C1 segment of cervical spinal cord (tissue), 14 donors: ENCODE measurements at regions not wholly inside any gene's neighbourhood (a gene's known extent, or its start where the extent isn't known, plus 50 kb on each side); places are given as distances from the start of the nearest gene placed in this dataset.
"Not testable (repeated sequence)": the region's sequence is repeated elsewhere in the genome, so short reads cannot be mapped to it uniquely, and the experiment has no call there.

ENCODE experiments used
- DNase-seq, 14 donors: peaks; one replicate each; lab custom pipeline; 2025; lab: John Stamatoyannopoulos, UW

DNA sequence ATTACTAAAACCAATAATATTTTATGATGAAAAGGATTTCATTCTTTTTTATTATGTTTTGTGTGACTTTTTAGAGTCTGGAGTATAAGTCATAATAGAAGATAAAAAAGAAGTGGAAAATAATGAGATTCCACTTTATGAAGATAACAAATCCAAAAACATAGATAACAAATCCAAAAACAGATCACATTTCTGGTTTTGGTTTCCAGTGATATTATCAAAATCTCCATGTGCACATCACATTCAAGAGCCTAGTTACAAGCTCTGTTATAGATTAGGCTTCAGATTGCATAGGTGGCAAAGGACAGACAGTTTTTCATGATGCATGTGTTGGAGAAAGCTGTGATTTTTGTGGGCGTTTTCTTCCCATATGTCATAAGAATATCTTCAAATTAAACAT lies 648.2 kb downstream of the STK39 start:
- no peak for DNase-seq

DNA sequence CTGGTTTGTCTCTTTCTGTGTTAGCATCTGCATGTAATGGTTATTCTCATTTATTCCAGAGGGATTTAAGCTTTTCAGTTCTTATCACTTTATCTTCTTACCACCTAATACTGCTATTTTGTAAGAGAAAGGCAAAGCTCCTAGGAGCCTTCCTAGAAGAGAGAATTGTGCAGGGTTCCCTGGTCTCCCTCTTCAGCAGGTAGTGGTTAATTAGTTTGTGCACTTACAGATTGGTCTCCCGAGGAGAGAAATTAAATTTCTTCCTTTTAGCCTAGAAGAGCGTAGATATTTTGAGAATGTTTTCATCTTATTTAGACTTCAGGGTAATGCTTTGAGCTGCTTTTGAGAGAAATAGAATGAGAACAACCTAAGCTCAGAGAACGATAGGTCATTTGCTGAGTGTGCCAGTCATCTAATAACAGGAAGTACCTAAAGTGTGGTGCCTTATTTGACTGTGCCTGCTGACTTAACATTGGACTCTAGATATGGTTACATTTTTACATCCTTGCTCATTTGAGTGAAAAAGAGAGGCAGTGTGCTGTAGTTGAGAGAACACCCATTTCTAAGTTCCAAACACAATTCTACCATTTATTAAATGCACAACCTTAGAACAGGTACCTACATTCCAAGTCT lies 651.4 kb downstream of the STK39 start:
- no peak for DNase-seq

DNA sequence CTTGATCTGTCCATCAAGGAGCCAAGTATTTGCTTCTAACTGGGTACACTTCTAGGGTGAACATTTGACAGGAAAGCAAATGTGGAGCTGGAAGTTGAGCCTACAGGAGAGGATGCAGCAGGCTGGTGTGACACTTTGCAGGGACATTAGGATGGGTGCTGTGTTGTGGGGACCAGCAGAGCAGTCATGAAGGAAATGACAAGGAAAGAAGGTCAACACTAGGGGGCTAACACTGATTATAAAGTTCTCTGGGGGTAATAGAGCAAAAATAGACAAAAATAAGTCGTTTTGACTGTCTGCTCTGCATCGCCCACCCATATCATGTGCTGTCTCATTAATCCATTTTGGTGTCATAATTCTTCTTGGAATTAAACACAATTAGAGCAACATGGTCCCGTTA lies 652.4 kb downstream of the STK39 start:
- DNase-seq: no peak

DNA sequence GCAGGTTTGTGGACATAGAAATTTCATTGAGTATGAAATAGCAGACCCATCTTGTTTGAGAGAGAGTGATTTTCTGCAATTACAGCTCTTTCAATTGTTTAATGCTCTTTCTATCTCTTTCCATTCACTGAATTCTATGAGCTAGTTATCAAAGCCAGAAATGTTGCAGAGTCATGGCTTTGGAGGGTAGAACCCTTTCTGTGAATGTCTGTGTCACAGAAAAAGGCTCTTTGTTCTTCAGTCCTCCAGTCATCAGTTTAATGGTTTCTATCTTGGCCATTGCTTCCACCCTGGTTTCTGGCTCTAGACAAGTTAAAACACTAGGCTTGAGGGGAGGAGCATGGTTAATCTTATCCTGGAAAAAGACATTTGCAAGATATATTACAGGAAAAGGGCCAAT lies 655.0 kb downstream of the STK39 start:
- DNase-seq: peak in 2 of 14 donors; percentile 0 to 2

DNA sequence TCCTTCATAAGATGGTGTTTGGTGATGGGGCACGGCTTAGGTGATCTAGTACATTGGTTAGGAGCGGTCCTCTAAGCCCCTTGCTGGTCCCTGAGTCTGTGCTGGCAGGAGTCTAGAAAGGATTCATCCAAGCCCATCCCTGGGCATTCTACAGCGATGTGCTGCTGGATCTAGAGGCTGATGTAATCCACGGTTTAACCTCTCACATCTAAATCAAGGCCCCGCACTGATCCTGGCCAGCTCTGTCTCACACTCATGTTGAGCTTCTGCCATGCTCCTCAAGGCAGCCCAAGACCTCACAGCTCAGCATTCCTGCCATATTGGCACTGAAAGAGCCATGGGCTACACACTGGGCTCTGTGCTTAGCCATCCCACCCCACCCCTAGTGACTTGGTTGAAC lies 664.8 kb downstream of the STK39 start:
- DNase-seq: no peak

DNA sequence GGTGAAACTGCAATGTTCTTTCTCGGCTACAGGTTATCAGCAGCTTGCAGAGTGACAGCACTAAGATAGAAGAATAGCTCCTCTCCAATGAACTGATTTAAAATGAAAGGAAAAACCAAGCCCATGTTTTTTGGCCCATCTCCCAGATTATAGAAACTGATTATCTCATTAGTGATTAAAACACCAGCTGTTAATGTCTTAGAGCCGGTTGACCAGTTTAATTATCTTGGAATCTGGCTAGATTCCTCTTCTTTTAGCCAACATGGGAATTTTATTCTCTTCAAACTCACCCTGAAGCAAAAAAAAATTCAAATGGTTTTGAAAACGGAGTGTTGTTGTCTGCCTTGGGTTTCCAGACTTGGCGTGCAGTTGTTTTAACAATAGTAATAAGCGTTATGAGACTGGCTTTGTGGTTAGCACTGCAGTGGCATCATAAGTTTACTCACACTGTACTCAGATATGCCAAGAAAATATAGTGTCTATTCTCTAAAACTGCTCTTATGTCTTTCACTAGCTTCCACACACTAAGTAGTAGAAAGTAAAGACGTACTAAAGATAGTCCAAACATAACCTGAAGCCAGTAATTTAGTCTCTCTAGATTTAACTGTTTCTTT lies 665.3 kb downstream of the STK39 start:
- no peak for DNase-seq

DNA sequence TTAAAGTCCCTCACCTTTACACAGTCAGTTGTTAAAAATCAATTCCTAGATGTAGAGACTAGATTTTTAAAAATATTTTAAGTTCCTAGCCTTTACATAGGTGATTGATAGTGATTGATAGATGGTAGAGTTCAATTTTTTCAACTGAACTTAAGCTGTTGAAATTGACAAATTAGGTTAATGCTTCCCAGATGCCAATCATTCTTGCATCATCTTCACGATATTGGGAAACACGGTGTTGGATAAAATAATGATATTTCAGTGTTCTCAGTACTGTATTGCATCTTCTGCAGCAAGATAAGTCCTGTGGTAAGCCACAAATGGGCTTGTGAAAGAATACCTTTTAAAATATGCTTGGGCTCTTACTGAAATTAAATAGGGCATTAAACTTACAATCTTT lies 667.6 kb downstream of the STK39 start:
- DNase-seq: no peak

DNA sequence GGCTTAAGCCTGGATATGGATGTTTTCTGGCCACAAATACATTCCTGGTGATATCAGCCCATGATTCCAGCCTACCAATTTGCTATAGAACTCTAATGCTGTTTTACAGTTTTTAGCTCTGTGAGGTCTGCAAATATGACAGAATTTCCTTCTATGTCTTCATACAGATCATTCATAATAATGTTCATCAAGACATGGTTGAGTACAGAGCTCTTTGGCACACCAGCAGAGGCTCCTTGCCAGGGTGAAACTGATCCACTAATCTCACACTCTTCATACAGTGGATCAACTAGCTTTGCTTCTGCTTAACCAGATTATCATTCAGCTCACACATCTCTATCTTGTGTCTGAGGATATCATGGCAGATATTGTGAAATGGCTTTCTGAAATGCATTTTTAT lies 672.1 kb downstream of the STK39 start:
- DNase-seq: no peak

DNA sequence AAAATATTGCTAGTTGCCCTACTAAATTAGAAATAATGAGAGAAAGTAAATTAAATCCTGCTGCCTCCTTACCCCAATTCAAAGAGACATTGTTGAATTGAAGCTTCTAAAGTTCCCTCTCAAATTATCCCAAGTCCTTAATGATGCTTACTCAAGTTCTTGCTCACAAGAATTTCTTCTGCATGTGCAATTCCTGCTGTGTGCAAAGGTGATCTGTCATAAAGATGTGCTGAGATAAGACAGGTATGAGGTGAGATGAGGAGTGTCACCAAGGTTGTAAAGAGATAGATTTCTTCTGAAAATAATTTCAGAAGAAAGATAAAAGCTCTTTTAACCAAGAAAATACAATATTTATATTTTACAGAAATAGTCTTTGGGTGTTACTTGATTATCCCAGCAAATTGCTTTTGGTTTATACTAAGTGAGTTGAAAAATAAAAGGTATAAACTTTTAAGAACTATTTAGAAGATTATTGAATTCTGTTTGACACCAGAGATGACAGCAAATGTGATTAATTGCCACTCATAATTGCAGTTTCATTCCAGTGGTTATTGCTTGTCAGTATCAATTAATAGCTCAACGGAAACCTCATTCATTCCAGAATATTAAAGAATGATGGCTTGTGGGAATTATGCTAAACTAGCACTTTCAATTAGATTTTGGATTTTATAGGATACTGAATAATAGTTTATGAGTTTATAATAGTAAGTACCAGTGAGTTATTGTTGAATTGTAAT lies 674.3 kb downstream of the STK39 start:
- DNase-seq: no peak

DNA sequence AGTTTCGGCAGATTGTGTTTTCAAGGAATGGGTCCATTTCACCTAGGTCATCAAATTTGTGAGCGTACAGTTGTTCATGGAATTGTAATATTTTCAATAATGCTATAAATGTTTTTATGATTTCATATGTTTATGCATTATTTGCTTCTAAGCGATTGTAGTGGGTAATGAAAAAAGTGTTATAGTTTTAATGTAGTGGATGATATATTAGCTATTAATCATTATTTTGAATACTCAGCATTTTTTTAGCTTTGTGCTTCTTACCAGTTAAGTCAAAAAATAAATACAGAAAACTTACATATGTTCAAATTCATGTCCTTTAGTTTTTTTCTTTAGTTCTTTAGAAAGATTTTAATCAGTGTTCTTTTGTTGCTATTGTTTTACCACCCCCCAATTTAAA lies 677.0 kb downstream of the STK39 start:
- DNase-seq: no peak

DNA sequence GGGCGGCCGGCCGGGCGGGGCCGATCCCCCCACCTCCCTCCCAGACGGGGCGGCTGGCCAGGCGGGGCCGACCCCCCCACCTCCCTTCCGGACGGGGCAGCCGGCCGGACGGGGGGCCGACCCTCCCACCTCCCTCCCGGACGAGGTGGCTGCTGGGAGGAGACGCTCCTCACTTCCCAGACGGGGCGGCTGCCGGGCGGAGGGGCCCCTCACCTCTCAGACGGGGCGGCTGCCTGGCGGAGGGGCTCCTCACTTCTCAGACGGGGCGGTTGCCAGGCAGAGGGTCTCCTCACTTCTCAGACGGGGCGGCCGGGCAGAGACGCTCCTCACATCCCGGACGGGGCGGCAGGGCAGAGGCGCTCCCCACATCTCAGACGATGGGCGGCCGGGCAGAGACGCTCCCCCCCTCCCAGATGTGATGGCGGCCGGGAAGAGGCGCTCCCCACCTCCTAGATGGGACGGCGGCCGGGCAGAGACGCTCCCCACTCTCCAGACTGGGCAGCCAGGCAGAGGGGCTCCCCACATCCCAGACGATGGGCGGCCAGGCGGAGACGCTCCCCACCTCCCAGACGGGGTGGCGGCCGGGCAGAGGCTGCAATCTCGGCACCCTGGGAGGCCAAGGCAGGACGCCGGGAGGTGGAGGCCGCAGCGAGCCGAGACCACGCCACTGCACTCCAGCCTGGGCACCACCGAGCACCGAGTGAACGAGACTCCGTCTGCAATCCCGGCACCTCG lies 675.8 kb downstream of the XIRP2 start:
- DNase-seq: not testable (repeated sequence)

DNA sequence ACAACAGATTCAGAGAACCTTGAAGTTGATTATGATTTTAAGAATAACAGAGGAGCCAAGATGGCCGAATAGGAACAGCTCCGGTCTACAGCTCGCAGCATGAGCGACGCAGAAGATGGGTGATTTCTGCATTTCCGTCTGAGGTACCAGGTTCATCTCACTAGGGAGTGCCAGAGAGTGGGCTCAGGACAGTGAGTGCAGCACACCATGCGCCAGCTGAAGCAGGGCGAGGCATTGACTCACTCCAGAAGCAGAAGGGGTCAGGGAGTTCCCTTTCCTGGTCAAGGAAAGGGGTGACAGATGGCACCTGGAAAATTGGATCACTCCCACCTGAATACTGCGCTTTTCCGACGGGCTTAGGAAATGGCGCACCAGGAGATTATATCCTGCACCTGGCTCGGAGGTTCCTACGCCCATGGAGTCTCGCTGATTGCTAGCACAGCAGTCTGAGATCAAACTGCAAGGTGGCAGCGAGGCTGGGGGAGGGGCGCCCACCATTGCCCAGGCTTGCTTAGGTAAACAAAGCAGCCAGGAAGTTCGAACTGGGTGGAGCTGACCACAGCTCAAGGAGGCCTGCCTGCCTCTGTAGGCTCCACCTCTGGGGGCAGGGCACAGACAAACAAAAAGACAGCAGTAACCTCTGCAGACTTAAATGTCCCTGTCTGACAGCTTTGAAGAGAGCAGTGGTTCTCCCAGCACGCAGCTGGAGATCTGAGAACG lies 670.2 kb downstream of the XIRP2 start:
- DNase-seq: not testable (repeated sequence)

DNA sequence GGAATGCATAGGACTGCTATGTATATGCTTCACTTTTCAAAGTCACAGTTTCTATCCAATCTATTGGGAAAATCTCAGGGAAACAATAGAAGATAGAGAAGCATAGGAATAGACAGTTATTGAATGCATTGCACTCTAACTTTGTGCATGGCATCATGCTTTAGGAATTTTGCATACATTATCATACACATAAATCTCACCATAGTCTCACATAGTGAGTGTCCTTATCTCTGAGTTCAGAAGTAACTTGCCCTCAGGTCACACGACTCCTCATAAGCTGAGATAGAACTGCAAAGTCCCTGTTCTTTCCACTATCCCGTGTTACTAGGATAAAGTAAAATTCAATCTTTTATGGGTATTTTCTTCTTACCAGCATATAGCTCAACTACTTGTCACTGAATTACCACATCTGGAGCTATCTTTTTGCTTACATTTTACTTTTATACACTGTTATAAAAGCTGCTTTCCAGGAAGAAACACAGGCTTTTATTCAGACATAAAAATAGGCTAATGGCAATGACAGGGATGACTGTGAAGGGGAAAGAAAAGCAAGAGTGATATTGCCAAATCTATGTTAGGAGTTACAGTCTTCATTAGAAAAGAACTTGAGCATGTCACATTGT lies 666.9 kb downstream of the XIRP2 start:
- DNase-seq: no peak

DNA sequence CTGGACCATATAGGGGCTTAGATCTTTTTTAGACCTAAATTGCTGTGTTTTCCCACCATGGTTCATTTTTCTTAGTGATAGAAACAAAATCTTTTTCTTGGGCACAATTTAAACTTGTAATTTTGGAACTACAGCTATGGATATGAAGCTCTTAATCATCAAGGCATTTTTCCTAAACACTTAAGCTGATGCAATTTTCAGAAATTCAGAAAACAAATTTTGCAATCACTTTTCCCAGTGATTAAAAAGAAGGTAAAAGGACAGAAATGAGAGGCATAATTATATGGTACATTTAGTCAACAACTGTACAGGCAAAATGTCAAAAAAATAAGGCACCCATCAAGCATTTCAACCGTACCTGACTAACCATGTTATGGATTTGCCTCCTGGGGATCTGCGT lies 665.4 kb downstream of the XIRP2 start:
- no peak for DNase-seq

DNA sequence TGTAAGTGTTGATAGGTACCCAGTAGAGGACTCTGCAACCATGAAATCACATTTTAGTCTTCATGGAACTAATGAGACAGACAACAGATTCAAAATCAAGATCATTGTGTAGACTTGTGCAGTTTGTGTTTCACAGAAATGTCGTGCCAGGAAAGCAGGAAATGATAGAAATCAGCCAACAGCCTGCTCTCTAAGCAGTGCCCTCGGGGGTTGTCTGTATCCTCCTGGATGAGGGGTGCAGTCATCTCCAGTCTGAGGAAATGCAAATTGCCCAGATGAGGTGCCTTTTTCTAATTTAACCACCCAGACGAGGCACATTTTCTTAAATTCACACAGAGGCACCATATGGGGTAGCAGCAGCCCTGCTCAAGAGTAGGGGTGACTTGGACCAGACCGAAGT lies 663.1 kb downstream of the XIRP2 start:
- no peak for DNase-seq

DNA sequence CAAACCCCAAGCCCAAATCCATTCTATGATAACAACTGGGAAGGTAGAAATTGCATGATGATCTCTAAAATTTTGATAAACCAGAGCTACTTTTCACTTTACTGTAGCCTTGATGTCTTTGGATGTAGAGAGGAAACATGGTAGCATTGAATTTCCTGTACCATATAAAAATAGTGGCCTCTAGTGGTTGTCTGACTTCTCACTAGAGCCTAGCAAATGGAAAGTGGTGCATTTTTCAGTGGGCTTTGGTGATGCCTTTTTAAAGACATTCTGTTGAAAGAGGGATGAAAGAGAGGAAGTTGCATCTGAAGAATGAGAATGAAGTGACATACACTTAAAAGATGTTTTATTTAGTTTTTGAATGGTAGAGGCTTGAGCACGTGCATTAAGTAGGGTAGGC lies 662.2 kb downstream of the XIRP2 start:
- peak in 1 of 14 donors; percentile 3 for DNase-seq

DNA sequence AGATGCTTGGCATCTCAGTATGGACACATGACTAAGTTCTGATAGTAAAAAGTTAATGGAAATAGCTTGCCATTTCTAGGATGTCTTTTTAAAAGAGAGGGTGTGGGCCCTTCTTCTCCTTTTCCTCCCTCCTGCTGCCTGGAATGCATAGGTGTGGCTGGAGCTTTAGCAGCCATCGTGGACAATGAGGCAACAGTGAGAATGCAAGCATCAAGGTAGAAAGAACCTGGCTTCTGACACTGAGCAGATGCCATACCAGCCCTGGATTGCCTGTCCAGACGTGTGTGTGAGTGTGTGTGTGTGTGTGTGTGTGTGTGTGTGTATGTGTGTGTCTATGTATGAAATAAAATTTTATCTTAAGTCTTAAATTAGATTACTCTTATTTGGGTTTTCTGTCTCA lies 660.1 kb downstream of the XIRP2 start:
- DNase-seq: no peak

DNA sequence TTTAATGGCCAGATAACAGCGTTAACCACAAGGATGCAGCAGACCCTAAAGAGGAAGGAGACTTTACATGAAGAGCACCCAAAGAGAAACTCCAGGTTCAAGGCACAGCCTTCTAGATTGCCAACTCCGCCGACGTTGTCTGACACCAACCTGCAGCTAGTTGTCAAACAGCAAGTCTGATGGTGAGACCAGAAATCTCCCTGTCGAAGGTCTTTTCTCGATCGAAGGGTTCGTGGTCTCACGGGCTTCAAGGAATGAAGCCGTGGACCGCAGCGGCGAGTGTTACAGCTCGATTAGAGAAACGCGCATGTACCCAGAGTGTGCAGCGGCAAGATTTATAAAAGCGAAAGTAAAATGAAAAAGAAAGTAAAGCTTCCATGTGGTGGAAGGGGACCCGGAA lies 656.3 kb downstream of the XIRP2 start:
- DNase-seq: no peak

DNA sequence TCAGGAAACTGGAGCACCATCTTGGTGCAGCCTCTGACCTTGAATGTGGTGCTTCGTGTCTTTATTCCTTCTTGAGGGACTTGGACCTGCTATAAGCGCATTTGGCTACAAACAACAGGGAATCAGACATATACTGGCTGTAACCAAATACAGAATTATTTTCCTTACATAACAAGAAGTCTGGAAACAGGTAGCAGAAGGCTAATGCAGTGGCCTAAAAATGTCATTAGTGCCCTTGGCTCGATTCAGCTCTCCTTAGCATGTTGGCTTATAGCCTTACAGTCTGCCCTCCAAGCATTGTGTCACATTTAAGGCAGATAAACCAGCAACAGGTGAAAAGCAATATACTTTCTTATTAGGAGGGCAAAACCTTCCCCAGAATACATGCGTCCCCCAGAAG lies 655.4 kb downstream of the XIRP2 start:
- peak in 1 of 14 donors; percentile 42 for DNase-seq

DNA sequence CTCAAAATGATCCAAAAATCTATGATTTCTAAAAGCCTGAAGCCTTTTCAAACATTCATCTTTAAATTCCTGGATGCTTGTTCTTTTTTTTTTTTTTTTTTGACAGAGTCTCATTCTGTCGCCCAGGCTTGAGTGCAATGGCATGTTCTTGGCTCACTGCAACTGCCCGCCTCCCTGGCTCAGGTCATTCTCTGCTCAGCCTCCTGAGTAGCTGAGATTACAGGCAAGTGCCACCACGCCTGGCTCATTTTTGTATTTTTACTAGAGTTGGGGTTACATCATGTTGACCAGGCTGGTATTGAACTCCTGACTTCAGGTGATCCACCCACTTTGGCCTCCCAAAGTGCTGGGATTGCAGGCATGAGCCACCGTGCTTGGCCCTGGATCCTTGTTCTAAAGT lies 649.5 kb downstream of the XIRP2 start:
- no peak for DNase-seq

DNA sequence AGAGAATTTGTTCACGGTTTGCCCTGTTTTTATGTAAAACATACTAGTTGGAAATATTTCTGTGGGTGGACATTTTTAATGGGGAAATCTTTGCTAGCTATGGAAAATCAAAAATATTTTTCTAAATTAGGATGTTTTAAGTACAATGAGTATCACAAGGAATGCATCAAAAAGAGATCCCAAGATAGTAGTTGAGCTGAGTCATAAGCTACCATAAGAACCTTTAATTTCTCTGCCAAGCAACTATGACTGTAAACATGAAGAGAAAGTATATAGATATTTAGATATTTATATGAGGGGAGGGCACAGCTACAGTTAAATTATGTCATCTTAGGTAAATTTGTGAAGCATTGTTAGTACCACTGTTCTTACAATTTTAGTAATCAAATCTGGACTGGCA lies 646.2 kb downstream of the XIRP2 start:
- no peak for DNase-seq
